ENCODE measurements at regions not wholly inside any gene's neighbourhood (a gene's known extent, or its start where the extent isn't known, plus 50 kb on each side); places are given as distances from the start of the nearest gene placed in this dataset.

DNA sequence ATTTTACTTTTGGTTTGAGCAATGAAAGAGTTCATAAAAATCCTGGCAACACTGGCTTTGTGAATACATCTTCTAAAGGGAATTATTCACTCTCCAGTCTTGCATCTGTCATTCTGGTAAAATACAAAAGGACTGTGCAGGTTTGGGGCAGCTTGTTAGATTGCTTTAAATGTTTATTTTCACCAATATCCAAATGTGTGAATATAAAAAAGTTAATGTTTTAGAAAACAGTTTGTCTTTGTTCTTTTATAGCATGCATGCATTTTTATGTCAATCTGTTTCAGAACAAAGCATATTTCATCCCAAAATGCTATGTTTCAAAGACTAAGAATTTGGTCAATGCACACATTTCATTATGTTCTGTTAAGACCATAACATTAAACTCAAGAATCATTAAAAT, 1145.4 kb downstream of the OLFM4 start:
- DNase-seq (no peak), ATAC-seq (no peak)
- H3K36me3 ChIP-seq (replicated peaks in 1 of 2; ENCODE audit: insufficient read depth in 1 of 2, low read depth in 2 of 2): no peaks in the 10 kb centered on the region
- TF ChIP-seq, protein P1, sequence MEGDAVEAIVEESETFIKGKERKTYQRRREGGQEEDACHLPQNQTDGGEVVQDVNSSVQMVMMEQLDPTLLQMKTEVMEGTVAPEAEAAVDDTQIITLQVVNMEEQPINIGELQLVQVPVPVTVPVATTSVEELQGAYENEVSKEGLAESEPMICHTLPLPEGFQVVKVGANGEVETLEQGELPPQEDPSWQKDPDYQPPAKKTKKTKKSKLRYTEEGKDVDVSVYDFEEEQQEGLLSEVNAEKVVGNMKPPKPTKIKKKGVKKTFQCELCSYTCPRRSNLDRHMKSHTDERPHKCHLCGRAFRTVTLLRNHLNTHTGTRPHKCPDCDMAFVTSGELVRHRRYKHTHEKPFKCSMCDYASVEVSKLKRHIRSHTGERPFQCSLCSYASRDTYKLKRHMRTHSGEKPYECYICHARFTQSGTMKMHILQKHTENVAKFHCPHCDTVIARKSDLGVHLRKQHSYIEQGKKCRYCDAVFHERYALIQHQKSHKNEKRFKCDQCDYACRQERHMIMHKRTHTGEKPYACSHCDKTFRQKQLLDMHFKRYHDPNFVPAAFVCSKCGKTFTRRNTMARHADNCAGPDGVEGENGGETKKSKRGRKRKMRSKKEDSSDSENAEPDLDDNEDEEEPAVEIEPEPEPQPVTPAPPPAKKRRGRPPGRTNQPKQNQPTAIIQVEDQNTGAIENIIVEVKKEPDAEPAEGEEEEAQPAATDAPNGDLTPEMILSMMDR (IDR thresholded peaks at IDR 0.05): no peak
- no peak for TF ChIP-seq POLR2A (IDR thresholded peaks at IDR 0.05)
- H3K4me1 ChIP-seq: no peaks in the 10 kb centered on the region
- no peak overlapping the region for H3K4me3 ChIP-seq
- no peak overlapping the region for H3K27ac ChIP-seq
- no peaks in the 10 kb centered on the region for H3K27me3 ChIP-seq
- intact Hi-C loops (cut with DNase I): no loop called here
- no peaks in the 10 kb centered on the region for H3K9me3 ChIP-seq

DNA sequence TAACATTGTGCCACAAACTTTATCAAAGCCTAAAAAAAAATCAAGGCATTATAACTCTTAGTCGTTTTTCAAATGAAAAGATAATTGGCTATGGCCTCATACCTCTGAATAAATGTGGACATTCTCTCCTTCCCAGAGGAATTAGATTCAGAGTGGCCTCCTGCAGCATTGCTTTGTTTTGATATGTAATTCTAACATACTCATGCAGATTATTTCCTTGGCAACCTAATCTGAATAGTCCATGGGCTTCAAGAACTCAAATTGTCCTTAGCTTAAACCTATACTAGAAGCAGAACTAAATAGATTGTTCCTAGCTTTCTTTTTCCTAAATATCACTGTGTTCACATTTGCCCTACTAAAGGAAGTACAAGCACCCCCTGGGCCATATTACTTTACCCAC, 1146.9 kb downstream of the OLFM4 start:
- ATAC-seq: no peak
- H3K27me3 ChIP-seq: no peaks in the 10 kb centered on the region
- 26 to 33% methylated on average over 1 of the region's 1 CpG for WGBS, 2 donors

DNA sequence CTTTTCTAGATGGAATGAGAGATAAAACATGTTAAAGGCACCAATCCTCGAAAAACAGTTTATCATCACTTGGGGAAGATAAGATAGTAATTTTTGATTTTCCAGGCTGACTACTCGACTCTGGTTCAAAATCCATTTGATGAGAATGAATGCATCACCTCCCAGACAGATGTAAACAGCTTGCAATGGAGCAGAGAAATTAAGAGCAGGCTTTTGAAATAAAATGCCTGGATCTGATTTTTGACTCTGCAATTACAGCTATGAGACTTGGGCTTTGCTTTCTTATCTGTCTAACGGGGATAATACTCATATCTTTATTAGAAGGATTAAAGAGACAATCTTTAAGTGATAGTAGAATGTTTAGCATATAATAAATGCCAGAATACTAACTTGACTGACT, 1148.9 kb downstream of the OLFM4 start:
- Histone ChIP-seq H3K4me1 (no peaks in the 10 kb centered on the region), H3K27ac (no peak overlapping the region), H3K27me3 (no peaks in the 10 kb centered on the region), H3K9me3 (no peaks in the 10 kb centered on the region), H3K4me3 (no peak overlapping the region), H3K36me3 (replicated peaks in 1 of 2; ENCODE audit: insufficient read depth in 1 of 2, low read depth in 2 of 2) (no peaks in the 10 kb centered on the region)
- 23 to 26% methylated on average over 3 of the region's 3 CpGs for WGBS, 2 donors
- ATAC-seq (no peak), DNase-seq (no peak)
- intact Hi-C loops (cut with DNase I): no loop called here
- TF ChIP-seq, protein P1 (IDR thresholded peaks at IDR 0.05): no peak
- TF ChIP-seq POLR2A (IDR thresholded peaks at IDR 0.05): no peak

More for the DNA sequence above, 1146.9 kb downstream of the OLFM4 start:
- no peaks in the 10 kb centered on the region for H3K36me3 ChIP-seq (replicated peaks in 1 of 2; ENCODE audit: insufficient read depth in 1 of 2, low read depth in 2 of 2)
- H3K9me3 ChIP-seq: no peaks in the 10 kb centered on the region
- intact Hi-C loops (cut with DNase I): no loop called here
- H3K4me1 ChIP-seq: no peaks in the 10 kb centered on the region
- TF ChIP-seq POLR2A (IDR thresholded peaks at IDR 0.05): no peak
- TF ChIP-seq, protein P1 (IDR thresholded peaks at IDR 0.05): no peak
- no peak for DNase-seq
- no peak overlapping the region for H3K4me3 ChIP-seq
- no peak overlapping the region for H3K27ac ChIP-seq

DNA sequence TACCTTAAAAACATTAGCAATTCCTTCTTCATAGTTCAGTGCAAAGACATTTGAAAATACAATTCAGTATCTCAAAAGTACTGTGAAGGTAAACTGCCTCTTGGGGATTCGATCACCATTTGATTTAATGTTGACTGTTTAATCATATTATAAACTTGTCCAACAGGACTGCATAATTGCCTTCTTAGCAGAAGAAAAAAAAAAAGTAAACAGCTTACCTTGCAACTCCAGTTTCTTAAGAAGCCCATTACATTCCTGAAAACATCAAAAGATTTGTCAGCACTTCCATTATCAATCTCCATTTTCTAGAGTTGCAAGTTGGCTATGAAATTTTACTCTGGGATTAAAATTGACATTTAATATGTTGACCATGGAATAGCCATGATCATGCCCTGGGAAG, 1154.6 kb downstream of the OLFM4 start:
- Histone ChIP-seq H3K27me3 (no peaks in the 10 kb centered on the region), H3K4me1 (no peaks in the 10 kb centered on the region), H3K4me3 (no peak overlapping the region), H3K27ac (no peak overlapping the region), H3K36me3 (replicated peaks in 1 of 2; ENCODE audit: insufficient read depth in 1 of 2, low read depth in 2 of 2) (no peaks in the 10 kb centered on the region), H3K9me3 (no peaks in the 10 kb centered on the region)
- DNase-seq: no peak
- ATAC-seq: no peak
- intact Hi-C loops (cut with DNase I): no loop called here
- no peak for TF ChIP-seq POLR2A (IDR thresholded peaks at IDR 0.05)
- TF ChIP-seq, protein P1 (IDR thresholded peaks at IDR 0.05): no peak
- WGBS, 2 donors: 0% methylated on average over 1 of the region's 1 CpG

DNA sequence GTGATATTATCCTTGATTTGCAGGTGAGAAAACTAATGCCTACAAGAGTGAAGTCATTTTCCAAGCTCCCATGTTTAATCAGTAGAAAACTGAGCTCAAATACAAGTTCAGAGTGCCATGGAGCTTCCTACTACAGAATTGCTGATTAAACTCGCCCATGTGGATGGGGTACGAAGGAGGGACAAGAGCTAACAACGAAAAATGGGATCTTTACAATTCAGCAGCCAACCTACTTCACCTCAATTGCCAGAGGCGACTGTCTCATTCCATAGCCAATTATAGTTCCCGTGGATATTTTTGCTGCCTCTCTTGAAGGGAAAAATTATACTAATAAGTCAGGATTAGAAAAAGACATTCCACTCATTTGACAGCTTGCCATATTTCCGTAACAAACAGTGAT, 1155.1 kb downstream of the OLFM4 start:
- no peak for TF ChIP-seq POLR2A (IDR thresholded peaks at IDR 0.05)
- TF ChIP-seq, protein P1 (IDR thresholded peaks at IDR 0.05): no peak
- no peaks in the 10 kb centered on the region for H3K4me1 ChIP-seq
- H3K27me3 ChIP-seq: no peaks in the 10 kb centered on the region
- no peak for ATAC-seq
- H3K27ac ChIP-seq: no peak overlapping the region
- 55 to 60% methylated on average over 6 of the region's 6 CpGs for WGBS, 2 donors
- H3K4me3 ChIP-seq: no peak overlapping the region
- DNase-seq: no peak
- H3K36me3 ChIP-seq (replicated peaks in 1 of 2; ENCODE audit: insufficient read depth in 1 of 2, low read depth in 2 of 2): no peaks in the 10 kb centered on the region
- intact Hi-C loops (cut with DNase I): no loop called here
- no peaks in the 10 kb centered on the region for H3K9me3 ChIP-seq
